ENCODE measurements at regions not wholly inside any gene's neighbourhood (a gene's known extent, or its start where the extent isn't known, plus 50 kb on each side); places are given as distances from the start of the nearest gene placed in this dataset.

DNA sequence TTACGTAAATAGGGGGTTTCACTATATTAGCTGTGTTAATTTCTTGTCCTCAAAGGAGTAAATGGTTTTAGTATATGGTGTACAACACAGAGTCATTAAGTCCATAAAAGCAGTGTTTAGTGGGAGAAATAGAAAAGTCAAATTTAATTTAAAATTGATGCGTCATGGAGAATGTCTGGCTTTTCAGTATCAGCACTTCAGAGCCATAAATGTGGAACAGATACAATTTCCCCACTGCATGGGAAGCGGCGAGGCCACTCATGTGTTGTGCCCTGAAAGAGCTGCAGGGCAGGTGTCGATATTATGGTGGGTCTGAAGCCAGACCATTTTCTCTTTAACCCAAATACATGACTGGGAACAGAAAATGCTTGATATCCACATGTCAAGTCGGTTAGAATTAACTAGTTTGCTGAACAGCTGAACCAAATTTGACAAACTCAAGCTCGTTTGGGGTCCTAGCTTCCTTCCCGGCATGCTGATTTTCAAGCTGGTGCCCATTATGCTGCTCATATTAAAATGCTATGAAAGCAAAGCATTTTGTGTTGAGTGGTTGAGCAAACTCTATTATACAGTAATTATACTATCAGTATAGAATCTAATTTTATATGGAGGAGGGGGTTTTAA, 364.6 kb upstream of the TBL1XR1 start:
- H3F3A ChIP-seq (ENCODE audit: low read depth): no peaks in the 10 kb centered on the region
- H3K9me2 ChIP-seq (replicated peaks; ENCODE audit: low read depth, low read length): no peaks in the 10 kb centered on the region
- no peak for TF ChIP-seq EZH2phosphoT487 (IDR thresholded peaks at IDR 0.05; ENCODE audit: borderline replicate concordance)
- TF ChIP-seq, protein P1, sequence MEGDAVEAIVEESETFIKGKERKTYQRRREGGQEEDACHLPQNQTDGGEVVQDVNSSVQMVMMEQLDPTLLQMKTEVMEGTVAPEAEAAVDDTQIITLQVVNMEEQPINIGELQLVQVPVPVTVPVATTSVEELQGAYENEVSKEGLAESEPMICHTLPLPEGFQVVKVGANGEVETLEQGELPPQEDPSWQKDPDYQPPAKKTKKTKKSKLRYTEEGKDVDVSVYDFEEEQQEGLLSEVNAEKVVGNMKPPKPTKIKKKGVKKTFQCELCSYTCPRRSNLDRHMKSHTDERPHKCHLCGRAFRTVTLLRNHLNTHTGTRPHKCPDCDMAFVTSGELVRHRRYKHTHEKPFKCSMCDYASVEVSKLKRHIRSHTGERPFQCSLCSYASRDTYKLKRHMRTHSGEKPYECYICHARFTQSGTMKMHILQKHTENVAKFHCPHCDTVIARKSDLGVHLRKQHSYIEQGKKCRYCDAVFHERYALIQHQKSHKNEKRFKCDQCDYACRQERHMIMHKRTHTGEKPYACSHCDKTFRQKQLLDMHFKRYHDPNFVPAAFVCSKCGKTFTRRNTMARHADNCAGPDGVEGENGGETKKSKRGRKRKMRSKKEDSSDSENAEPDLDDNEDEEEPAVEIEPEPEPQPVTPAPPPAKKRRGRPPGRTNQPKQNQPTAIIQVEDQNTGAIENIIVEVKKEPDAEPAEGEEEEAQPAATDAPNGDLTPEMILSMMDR (conservative IDR thresholded peaks at IDR 0.05; ENCODE audit: low read length): no peak
- H3K4me2 ChIP-seq (ENCODE audit: low read depth, low read length, poor library complexity, severe bottlenecking): no peak overlapping the region
- no peak overlapping the region for H2AFZ ChIP-seq (ENCODE audit: low read length)
- no peaks in the 10 kb centered on the region for H3K36me3 ChIP-seq (ENCODE audit: insufficient read depth, low read length)
- H3K9me3 ChIP-seq (ENCODE audit: insufficient read depth, low read depth, low read length): no peaks in the 10 kb centered on the region
- H3K4me3 ChIP-seq (ENCODE audit: low read length, poor library complexity, severe bottlenecking): no peak overlapping the region
- no peak overlapping the region for H3K9ac ChIP-seq (ENCODE audit: low read depth, low read length, poor library complexity, severe bottlenecking)
- H4K20me1 ChIP-seq (ENCODE audit: insufficient read depth, low read length, poor library complexity, severe bottlenecking): no peaks in the 10 kb centered on the region
- H3K27me3 ChIP-seq (ENCODE audit: insufficient read depth, low read length, poor library complexity, severe bottlenecking): no peaks in the 10 kb centered on the region
- H3K79me2 ChIP-seq (ENCODE audit: insufficient read depth, low read length): no peaks in the 10 kb centered on the region
- H3K4me1 ChIP-seq (ENCODE audit: insufficient read depth, low read length, poor library complexity, severe bottlenecking): peaks cover 17% of the 10 kb centered on the region

DNA sequence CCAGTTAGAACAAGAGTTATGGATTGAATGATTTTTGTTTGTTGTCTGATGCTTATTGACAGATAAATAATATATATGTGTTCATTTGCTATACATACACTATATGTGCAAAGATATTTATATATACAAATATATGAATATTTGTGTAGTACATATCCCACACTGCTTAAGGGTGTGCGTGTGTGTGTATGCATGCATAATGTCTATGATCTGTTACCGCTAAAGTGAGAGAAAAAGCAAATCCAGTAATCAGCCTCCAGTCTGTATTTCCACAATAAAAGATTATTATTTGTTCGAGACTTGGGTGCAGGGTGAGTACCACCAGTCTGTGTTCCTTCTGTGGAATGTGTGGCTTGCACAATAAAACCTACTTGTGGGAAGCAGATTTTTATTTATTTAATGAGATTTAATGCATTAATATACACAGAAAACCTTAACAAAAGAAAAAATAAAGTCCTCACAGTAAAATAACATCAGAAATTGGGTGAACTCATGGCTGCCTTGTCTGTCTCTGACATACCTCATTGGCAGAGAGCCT, 366.0 kb upstream of the TBL1XR1 start:
- peak overlapping the region; percentile 26 for H3K9ac ChIP-seq (ENCODE audit: low read depth, low read length, poor library complexity, severe bottlenecking)
- no peaks in the 10 kb centered on the region for H3K79me2 ChIP-seq (ENCODE audit: insufficient read depth, low read length)
- H2AFZ ChIP-seq (ENCODE audit: low read length): no peak overlapping the region; the same call in 1 of the 2 replicates
- no peak overlapping the region for H3K4me3 ChIP-seq (ENCODE audit: low read length, poor library complexity, severe bottlenecking)
- H4K20me1 ChIP-seq (ENCODE audit: insufficient read depth, low read length, poor library complexity, severe bottlenecking): no peaks in the 10 kb centered on the region
- peaks cover 12% of the 10 kb centered on the region for H3K4me1 ChIP-seq (ENCODE audit: insufficient read depth, low read length, poor library complexity, severe bottlenecking)
- H3K9me3 ChIP-seq (ENCODE audit: insufficient read depth, low read depth, low read length): no peaks in the 10 kb centered on the region
- no peaks in the 10 kb centered on the region for H3K36me3 ChIP-seq (ENCODE audit: insufficient read depth, low read length)
- no peaks in the 10 kb centered on the region for H3K9me2 ChIP-seq (replicated peaks; ENCODE audit: low read depth, low read length)
- TF ChIP-seq EZH2phosphoT487 (IDR thresholded peaks at IDR 0.05; ENCODE audit: borderline replicate concordance): no peak
- TF ChIP-seq, protein P1 (conservative IDR thresholded peaks at IDR 0.05; ENCODE audit: low read length): no peak
- no peak overlapping the region for H3K4me2 ChIP-seq (ENCODE audit: low read depth, low read length, poor library complexity, severe bottlenecking)
- no peaks in the 10 kb centered on the region for H3K27me3 ChIP-seq (ENCODE audit: insufficient read depth, low read length, poor library complexity, severe bottlenecking)
- H3F3A ChIP-seq (ENCODE audit: low read depth): no peaks in the 10 kb centered on the region

DNA sequence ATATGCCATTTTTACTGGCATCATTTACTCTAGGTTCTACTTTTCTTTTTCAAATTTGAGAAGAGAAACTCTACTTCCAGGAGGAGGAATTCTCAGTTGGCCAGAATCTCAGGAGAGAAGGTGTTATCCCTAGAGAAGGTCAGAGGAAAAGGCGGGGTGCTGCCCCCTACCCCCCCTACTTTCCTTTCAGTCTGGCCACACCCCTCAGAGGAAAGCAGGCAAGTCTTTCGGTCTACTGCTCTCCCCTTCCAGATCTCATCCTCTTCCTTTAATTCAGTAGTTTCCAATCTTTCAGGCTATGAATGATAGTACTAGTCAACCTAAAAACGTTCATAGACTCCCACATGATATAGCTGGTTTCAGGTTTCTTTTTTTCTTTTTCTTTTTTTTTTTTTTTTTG, 366.5 kb upstream of the TBL1XR1 start:
- Histone ChIP-seq H3K27me3 (ENCODE audit: insufficient read depth, low read length, poor library complexity, severe bottlenecking) (no peaks in the 10 kb centered on the region), H3K9me2 (replicated peaks; ENCODE audit: low read depth, low read length) (no peaks in the 10 kb centered on the region), H3K9ac (ENCODE audit: low read depth, low read length, poor library complexity, severe bottlenecking) (peak overlapping the region; percentile 26), H4K20me1 (ENCODE audit: insufficient read depth, low read length, poor library complexity, severe bottlenecking) (no peaks in the 10 kb centered on the region), H3K4me3 (ENCODE audit: low read length, poor library complexity, severe bottlenecking) (no peak overlapping the region), H3K36me3 (ENCODE audit: insufficient read depth, low read length) (no peaks in the 10 kb centered on the region), H3F3A (ENCODE audit: low read depth) (no peaks in the 10 kb centered on the region), H2AFZ (ENCODE audit: low read length) (no peak overlapping the region; the same call in 1 of the 2 replicates), H3K9me3 (ENCODE audit: insufficient read depth, low read depth, low read length) (no peaks in the 10 kb centered on the region), H3K4me1 (ENCODE audit: insufficient read depth, low read length, poor library complexity, severe bottlenecking) (peaks cover 12% of the 10 kb centered on the region), H3K4me2 (ENCODE audit: low read depth, low read length, poor library complexity, severe bottlenecking) (no peak overlapping the region), H3K79me2 (ENCODE audit: insufficient read depth, low read length) (no peaks in the 10 kb centered on the region)
- TF ChIP-seq, protein P1 (conservative IDR thresholded peaks at IDR 0.05; ENCODE audit: low read length): no peak
- TF ChIP-seq EZH2phosphoT487 (IDR thresholded peaks at IDR 0.05; ENCODE audit: borderline replicate concordance): no peak

All from Loucy (cell line).